ENCODE measurements at regions not wholly inside any gene's neighbourhood (a gene's known extent, or its start where the extent isn't known, plus 50 kb on each side); places are given as distances from the start of the nearest gene placed in this dataset.

DNA sequence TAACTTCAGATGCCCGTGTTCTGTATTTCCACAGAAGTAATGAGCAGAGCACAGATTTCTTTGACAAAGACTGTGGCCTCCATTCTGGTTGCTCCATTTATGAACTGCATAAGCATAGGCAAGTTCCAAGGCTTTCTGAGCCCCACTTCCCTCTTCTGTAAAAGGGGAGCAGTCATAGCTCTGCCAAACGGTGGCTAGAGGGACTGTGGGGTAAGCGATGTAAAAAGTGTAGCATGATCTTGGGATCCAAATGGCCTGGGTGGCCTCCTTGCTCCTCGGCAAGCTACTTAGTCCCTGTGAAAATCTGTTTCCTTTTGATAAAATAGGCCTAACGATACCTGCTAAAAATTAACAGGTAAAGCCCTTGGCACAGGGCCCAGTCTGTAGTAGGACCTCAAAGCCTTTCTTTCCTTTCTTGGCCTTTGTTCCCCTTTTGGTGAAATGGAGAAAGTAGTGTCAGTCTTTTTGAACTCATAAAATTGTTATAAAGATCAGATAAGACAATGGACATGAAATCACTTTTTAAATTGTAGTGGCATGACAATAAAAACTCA is 646.6 kb downstream of the ACTL7B start:
- DNase-seq (ENCODE audit: extremely low spot score in 2 of 2): no peak
- H3K4me3 ChIP-seq: no peak overlapping the region

DNA sequence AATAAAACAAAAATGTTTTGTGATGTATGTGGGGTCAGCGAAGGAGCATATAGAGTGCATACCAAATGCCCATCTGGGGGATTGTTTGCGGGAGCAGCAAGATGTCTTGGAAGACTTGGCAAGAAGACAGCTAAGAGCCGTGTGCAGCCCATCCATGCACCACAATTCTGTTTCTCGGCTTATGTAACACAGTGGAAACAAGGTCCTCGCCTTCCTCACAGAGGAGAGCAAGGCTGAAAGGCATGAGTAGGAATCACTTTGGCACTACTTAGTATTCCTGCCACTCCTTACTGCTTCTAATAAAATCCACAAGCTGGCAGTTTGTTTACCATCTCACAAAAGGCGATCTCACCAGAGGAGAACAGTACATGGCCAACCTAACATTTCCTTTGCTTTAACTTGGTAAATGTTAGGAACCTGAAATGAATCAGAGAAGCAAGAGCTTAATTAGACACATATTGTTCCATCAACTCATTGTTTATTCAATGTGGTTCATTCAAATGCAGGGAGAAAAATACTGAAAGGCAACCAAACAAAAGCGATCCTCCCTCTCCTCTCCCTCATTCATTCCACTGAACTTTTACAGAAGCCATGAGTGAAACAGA is 648.1 kb downstream of the ACTL7B start:
- Histone ChIP-seq H3K27ac (peak overlapping the region; percentile 34), H3K4me1 (peaks cover 7% of the 10 kb centered on the region), H3K9me3 (no peaks in the 10 kb centered on the region), H3K27me3 (no peaks in the 10 kb centered on the region), H3K4me3 (no peak overlapping the region), H3K36me3 (no peaks in the 10 kb centered on the region)
- no peak for DNase-seq (ENCODE audit: extremely low spot score in 2 of 2)
- TF ChIP-seq POLR2A (IDR thresholded peaks at IDR 0.05): no peak
- TF ChIP-seq, protein P1, sequence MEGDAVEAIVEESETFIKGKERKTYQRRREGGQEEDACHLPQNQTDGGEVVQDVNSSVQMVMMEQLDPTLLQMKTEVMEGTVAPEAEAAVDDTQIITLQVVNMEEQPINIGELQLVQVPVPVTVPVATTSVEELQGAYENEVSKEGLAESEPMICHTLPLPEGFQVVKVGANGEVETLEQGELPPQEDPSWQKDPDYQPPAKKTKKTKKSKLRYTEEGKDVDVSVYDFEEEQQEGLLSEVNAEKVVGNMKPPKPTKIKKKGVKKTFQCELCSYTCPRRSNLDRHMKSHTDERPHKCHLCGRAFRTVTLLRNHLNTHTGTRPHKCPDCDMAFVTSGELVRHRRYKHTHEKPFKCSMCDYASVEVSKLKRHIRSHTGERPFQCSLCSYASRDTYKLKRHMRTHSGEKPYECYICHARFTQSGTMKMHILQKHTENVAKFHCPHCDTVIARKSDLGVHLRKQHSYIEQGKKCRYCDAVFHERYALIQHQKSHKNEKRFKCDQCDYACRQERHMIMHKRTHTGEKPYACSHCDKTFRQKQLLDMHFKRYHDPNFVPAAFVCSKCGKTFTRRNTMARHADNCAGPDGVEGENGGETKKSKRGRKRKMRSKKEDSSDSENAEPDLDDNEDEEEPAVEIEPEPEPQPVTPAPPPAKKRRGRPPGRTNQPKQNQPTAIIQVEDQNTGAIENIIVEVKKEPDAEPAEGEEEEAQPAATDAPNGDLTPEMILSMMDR (IDR thresholded peaks at IDR 0.05): no peak
- no peak for TF ChIP-seq POLR2AphosphoS5 (IDR thresholded peaks at IDR 0.05; ENCODE audit: insufficient read depth in 1 of 2, low read depth in 1 of 2)
- intact Hi-C loops (cut with DNase I): no loop called here

More for the DNA sequence above, 646.6 kb downstream of the ACTL7B start:
- peaks cover 7% of the 10 kb centered on the region for H3K4me1 ChIP-seq
- TF ChIP-seq POLR2A (IDR thresholded peaks at IDR 0.05) (no peak), POLR2AphosphoS5 (IDR thresholded peaks at IDR 0.05; ENCODE audit: insufficient read depth in 1 of 2, low read depth in 1 of 2) (no peak)
- TF ChIP-seq, protein P1 (IDR thresholded peaks at IDR 0.05): no peak
- no peaks in the 10 kb centered on the region for H3K27me3 ChIP-seq
- no peak overlapping the region for H3K27ac ChIP-seq
- no peaks in the 10 kb centered on the region for H3K36me3 ChIP-seq
- intact Hi-C loops (cut with DNase I): no loop called here
- no peaks in the 10 kb centered on the region for H3K9me3 ChIP-seq

DNA sequence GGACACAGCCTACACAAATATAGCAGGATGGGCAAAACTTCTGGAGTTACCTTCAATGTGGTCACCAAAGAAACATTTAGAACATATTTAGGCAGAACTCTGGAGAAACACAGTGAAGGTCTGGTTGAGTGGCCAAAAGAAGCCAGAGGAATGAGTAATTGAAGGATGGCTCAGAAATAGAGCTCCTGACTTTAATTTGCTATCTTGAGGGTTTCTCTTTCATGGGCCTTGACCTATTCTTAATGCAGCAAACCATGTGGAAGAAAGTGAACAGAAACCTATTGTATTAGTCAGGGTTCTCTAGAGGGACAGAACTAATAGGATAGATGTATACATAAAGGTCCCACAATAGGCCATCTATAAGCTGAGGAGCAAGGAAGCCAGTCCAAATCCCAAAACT is 650.5 kb downstream of the ACTL7B start:
- no peak overlapping the region for H3K4me3 ChIP-seq
- H3K27ac ChIP-seq: no peak overlapping the region
- TF ChIP-seq, protein P1 (IDR thresholded peaks at IDR 0.05): no peak
- no peak for TF ChIP-seq POLR2A (IDR thresholded peaks at IDR 0.05)
- TF ChIP-seq POLR2AphosphoS5 (IDR thresholded peaks at IDR 0.05; ENCODE audit: insufficient read depth in 1 of 2, low read depth in 1 of 2): no peak
- H3K4me1 ChIP-seq: peaks cover 7% of the 10 kb centered on the region
- H3K9me3 ChIP-seq: peaks cover 3% of the 10 kb centered on the region
- no peak for DNase-seq (ENCODE audit: extremely low spot score in 2 of 2)
- no peaks in the 10 kb centered on the region for H3K27me3 ChIP-seq
- H3K36me3 ChIP-seq: no peaks in the 10 kb centered on the region
- intact Hi-C loops (cut with DNase I): no loop called here

DNA sequence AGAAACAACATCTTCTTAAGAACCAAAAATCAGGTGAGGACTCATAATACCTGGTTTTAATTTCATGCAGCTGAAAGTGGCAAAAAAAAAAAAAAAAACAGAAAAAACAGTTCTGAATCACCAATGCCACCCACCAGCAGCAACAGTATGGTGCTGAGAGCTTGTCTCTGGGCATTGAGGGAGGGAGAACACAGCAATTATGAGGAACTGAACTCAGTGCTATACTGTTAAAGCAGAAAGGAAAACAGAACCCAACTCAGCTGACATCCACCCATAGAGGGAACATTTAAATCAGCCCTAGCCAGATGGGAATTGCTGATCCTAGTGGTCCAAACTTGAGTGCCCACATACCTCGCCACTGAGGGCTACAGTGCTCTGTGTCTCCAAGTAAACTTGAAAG is 657.9 kb downstream of the ACTL7B start:
- H3K27ac ChIP-seq: no peak overlapping the region
- no peak for TF ChIP-seq POLR2A (IDR thresholded peaks at IDR 0.05)
- H3K9me3 ChIP-seq: peaks cover 7% of the 10 kb centered on the region
- no peaks in the 10 kb centered on the region for H3K27me3 ChIP-seq
- no peaks in the 10 kb centered on the region for H3K36me3 ChIP-seq
- H3K4me1 ChIP-seq: no peaks in the 10 kb centered on the region
- no peak overlapping the region for H3K4me3 ChIP-seq
- intact Hi-C loops (cut with DNase I): no loop called here
- no peak for DNase-seq (ENCODE audit: extremely low spot score in 2 of 2)

DNA sequence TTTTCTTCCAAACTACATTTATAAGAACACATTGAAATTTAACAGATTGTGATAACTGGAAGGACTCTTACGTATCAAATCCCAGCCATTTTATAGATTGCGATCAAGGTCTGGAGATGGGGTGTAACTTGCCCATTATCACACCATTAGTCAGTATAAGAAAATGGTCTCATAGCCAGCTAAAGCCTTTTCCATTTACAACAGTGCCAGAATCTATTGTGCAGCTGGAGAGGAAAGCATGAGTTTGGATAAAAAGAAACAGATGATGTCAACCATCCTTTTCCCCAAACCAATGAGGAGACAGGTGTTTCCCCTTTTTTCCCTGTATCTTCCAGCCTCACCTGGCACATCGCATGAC is 658.8 kb downstream of the ACTL7B start:
- no peak for TF ChIP-seq POLR2AphosphoS5 (IDR thresholded peaks at IDR 0.05; ENCODE audit: insufficient read depth in 1 of 2, low read depth in 1 of 2)
- TF ChIP-seq, protein P1 (IDR thresholded peaks at IDR 0.05): no peak
- TF ChIP-seq POLR2A (IDR thresholded peaks at IDR 0.05): no peak
- Histone ChIP-seq H3K27me3 (no peaks in the 10 kb centered on the region), H3K9me3 (peaks cover 7% of the 10 kb centered on the region), H3K27ac (no peak overlapping the region), H3K4me3 (no peak overlapping the region), H3K4me1 (no peaks in the 10 kb centered on the region), H3K36me3 (no peaks in the 10 kb centered on the region)
- intact Hi-C loops (cut with DNase I): no loop called here
- DNase-seq (ENCODE audit: extremely low spot score in 2 of 2): no peak

Data from vagina (tissue), 2 donors.